ENCODE measurements at regions not wholly inside any gene's neighbourhood (a gene's known extent, or its start where the extent isn't known, plus 50 kb on each side); places are given as distances from the start of the nearest gene placed in this dataset.

GRCh38 chr11:121895919-121896318, 220.1 kb downstream of the BLID start:
- no peak for TF ChIP-seq FOXM1 (IDR thresholded peaks at IDR 0.05; ENCODE audit: borderline replicate concordance, low read depth)
- TF ChIP-seq YY1 (IDR thresholded peaks at IDR 0.05; ENCODE audit: low read depth) = no peak
- TF ChIP-seq RAD21 (IDR thresholded peaks at IDR 0.05; ENCODE audit: low read depth) = no peak
- no peak for TF ChIP-seq CEBPB (IDR thresholded peaks at IDR 0.05)
- TF ChIP-seq TCF12 (IDR thresholded peaks at IDR 0.05; ENCODE audit: low read depth) = no peak
- no peak for TF ChIP-seq NFIC (IDR thresholded peaks at IDR 0.05)
- no peak for TF ChIP-seq REST (IDR thresholded peaks at IDR 0.05; ENCODE audit: low read depth)
- no peak for TF ChIP-seq TEAD4 (IDR thresholded peaks at IDR 0.05)
- no peak for TF ChIP-seq CREB1 (IDR thresholded peaks at IDR 0.05; ENCODE audit: low read depth)
- TF ChIP-seq EP300 (IDR thresholded peaks at IDR 0.05; ENCODE audit: borderline replicate concordance) = no peak
- no peak for TF ChIP-seq EGR1 (IDR thresholded peaks at IDR 0.05)
- no peak for TF ChIP-seq TAF1 (IDR thresholded peaks at IDR 0.05; ENCODE audit: low read depth)
- TF ChIP-seq USF1 (IDR thresholded peaks at IDR 0.05) = no peak
- TF ChIP-seq MAX (IDR thresholded peaks at IDR 0.05) = no peak

GRCh38 chr11:121894581-121894980, 221.4 kb downstream of the BLID start:
- TF ChIP-seq TEAD4 (IDR thresholded peaks at IDR 0.05) (no peak), FOXM1 (IDR thresholded peaks at IDR 0.05; ENCODE audit: borderline replicate concordance, low read depth) (no peak), TCF12 (IDR thresholded peaks at IDR 0.05; ENCODE audit: low read depth) (no peak), USF1 (IDR thresholded peaks at IDR 0.05) (no peak), CEBPB (IDR thresholded peaks at IDR 0.05) (no peak), NFIC (IDR thresholded peaks at IDR 0.05) (no peak), CREB1 (IDR thresholded peaks at IDR 0.05; ENCODE audit: low read depth) (no peak), RAD21 (IDR thresholded peaks at IDR 0.05; ENCODE audit: low read depth) (no peak), REST (IDR thresholded peaks at IDR 0.05; ENCODE audit: low read depth) (no peak), ZBTB7A (IDR thresholded peaks at IDR 0.05; ENCODE audit: low read depth) (no peak)

- no peak for TF ChIP-seq RAD21 (IDR thresholded peaks at IDR 0.05; ENCODE audit: low read depth)
- TF ChIP-seq CREB1 (IDR thresholded peaks at IDR 0.05; ENCODE audit: low read depth) = no peak
- TF ChIP-seq FOXM1 (IDR thresholded peaks at IDR 0.05; ENCODE audit: borderline replicate concordance, low read depth) = peak; percentile 85
- TF ChIP-seq TCF12 (IDR thresholded peaks at IDR 0.05; ENCODE audit: low read depth) = peak; percentile 60; the same call in 1 of the 2 replicates
- peak; percentile 80 for TF ChIP-seq TEAD4 (IDR thresholded peaks at IDR 0.05)
- no peak for TF ChIP-seq USF1 (IDR thresholded peaks at IDR 0.05)
- TF ChIP-seq MAX (IDR thresholded peaks at IDR 0.05) = peak; percentile 17; the same call in 1 of the 2 replicates
- TF ChIP-seq REST (IDR thresholded peaks at IDR 0.05; ENCODE audit: low read depth) = no peak
- no peak for TF ChIP-seq EGR1 (IDR thresholded peaks at IDR 0.05)
- no peak for TF ChIP-seq TAF1 (IDR thresholded peaks at IDR 0.05; ENCODE audit: low read depth)
- peak; percentile 93 for TF ChIP-seq CEBPB (IDR thresholded peaks at IDR 0.05)
- TF ChIP-seq ZBTB7A (IDR thresholded peaks at IDR 0.05; ENCODE audit: low read depth) = no peak
- peak; percentile 79 for TF ChIP-seq NFIC (IDR thresholded peaks at IDR 0.05)
- TF ChIP-seq EP300 (IDR thresholded peaks at IDR 0.05; ENCODE audit: borderline replicate concordance) = peak; percentile 88; the same call in 1 of the 2 replicates
- TF ChIP-seq YY1 (IDR thresholded peaks at IDR 0.05; ENCODE audit: low read depth) = no peak
Observed at GRCh38 chr11:121892863-121893262, 223.2 kb downstream of the BLID start.

- no peak for TF ChIP-seq USF1 (IDR thresholded peaks at IDR 0.05)
- TF ChIP-seq YY1 (IDR thresholded peaks at IDR 0.05; ENCODE audit: low read depth) = 0 out of 2 replicates have a peak, but pooled peaks have one; percentile 38
- no peak for TF ChIP-seq ZBTB7A (IDR thresholded peaks at IDR 0.05; ENCODE audit: low read depth)
- no peak for TF ChIP-seq EGR1 (IDR thresholded peaks at IDR 0.05)
- TF ChIP-seq FOXM1 (IDR thresholded peaks at IDR 0.05; ENCODE audit: borderline replicate concordance, low read depth) = peak; percentile 85
- peak; percentile 33; the same call in 1 of the 2 replicates for TF ChIP-seq MAX (IDR thresholded peaks at IDR 0.05)
- peak; percentile 93 for TF ChIP-seq EP300 (IDR thresholded peaks at IDR 0.05; ENCODE audit: borderline replicate concordance)
- no peak for TF ChIP-seq CEBPB (IDR thresholded peaks at IDR 0.05)
- TF ChIP-seq TCF12 (IDR thresholded peaks at IDR 0.05; ENCODE audit: low read depth) = peak; percentile 96
- no peak for TF ChIP-seq CREB1 (IDR thresholded peaks at IDR 0.05; ENCODE audit: low read depth)
- peak; percentile 13; the same call in 1 of the 2 replicates for TF ChIP-seq RAD21 (IDR thresholded peaks at IDR 0.05; ENCODE audit: low read depth)
- TF ChIP-seq TEAD4 (IDR thresholded peaks at IDR 0.05) = peak; percentile 76
- peak; percentile 98 for TF ChIP-seq NFIC (IDR thresholded peaks at IDR 0.05)
- TF ChIP-seq TAF1 (IDR thresholded peaks at IDR 0.05; ENCODE audit: low read depth) = no peak
- no peak for TF ChIP-seq REST (IDR thresholded peaks at IDR 0.05; ENCODE audit: low read depth)
Observed at GRCh38 chr11:121892131-121892681, 223.8 kb downstream of the BLID start.
